ENCODE measurements at regions not wholly inside any gene's neighbourhood (a gene's known extent, or its start where the extent isn't known, plus 50 kb on each side); places are given as distances from the start of the nearest gene placed in this dataset.

DNA sequence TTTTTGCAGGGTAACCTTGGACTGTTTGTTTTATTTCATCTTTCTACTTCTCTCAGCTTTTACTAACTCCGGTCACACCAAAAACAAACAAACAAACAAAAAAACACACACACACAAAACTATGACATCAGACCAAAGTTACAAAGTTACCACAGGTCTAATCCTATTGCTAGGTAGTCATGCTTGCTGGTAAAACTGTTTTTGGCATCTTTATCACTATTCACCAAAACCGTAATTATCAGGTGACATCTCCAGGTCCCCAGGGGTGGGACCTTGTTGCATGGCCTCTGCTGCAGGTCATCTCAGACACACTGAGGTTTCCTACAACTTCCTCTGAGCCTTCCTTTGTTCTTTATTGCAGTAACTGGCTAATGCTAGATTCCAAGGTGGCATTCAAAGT is 162.3 kb downstream of the ABCA8 start:
- TF ChIP-seq POLR2A (IDR thresholded peaks at IDR 0.05) = no peak
- TF ChIP-seq, protein P1, sequence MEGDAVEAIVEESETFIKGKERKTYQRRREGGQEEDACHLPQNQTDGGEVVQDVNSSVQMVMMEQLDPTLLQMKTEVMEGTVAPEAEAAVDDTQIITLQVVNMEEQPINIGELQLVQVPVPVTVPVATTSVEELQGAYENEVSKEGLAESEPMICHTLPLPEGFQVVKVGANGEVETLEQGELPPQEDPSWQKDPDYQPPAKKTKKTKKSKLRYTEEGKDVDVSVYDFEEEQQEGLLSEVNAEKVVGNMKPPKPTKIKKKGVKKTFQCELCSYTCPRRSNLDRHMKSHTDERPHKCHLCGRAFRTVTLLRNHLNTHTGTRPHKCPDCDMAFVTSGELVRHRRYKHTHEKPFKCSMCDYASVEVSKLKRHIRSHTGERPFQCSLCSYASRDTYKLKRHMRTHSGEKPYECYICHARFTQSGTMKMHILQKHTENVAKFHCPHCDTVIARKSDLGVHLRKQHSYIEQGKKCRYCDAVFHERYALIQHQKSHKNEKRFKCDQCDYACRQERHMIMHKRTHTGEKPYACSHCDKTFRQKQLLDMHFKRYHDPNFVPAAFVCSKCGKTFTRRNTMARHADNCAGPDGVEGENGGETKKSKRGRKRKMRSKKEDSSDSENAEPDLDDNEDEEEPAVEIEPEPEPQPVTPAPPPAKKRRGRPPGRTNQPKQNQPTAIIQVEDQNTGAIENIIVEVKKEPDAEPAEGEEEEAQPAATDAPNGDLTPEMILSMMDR (IDR thresholded peaks at IDR 0.05) = no peak

Measured in testis (tissue), 2 donors.